ENCODE measurements at regions not wholly inside any gene's neighbourhood (a gene's known extent, or its start where the extent isn't known, plus 50 kb on each side); places are given as distances from the start of the nearest gene placed in this dataset.

DNA sequence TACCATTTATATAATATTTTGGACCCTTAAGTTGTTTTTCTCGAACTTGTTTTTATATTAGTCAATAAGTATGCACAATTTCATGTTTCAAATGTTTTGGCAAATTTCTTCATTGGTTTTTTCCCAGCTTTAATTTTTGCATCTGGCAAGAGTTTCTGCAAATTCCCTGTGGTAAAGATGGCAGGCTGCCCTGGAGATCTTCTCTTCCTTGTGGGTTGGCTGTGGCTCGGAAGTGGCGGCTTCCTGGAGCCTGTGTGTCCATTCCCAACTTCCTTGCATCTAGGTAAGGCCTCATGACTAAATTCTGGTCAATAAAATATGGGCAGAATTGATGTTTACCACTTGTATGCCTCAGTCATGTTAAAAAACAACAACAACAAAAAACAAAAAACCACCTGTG lies 818.6 kb downstream of the EPHA4 start:
- TF ChIP-seq POLR2A (IDR thresholded peaks at IDR 0.05; ENCODE audit: low read depth, low read length) (no peak), SPI1 (IDR thresholded peaks at IDR 0.05; ENCODE audit: low read depth, low read length) (no peak)
